Tibial nerve (tissue), 4 donors: ENCODE measurements at regions not wholly inside any gene's neighbourhood (a gene's known extent, or its start where the extent isn't known, plus 50 kb on each side); places are given as distances from the start of the nearest gene placed in this dataset.

Experiments used
- EP300 ChIP-seq, 2 donors: sonication (generic); formaldehyde crosslinking; IDR thresholded peaks; one replicate each; pipeline ENCODE4 v1.6.1; 2017; ENCODE audit warnings: antibody characterized with exemption in 2 of 2, mild to moderate bottlenecking in 1 of 2
- POLR2A ChIP-seq, 2 donors: fragments of 450-650 bp; IDR thresholded peaks; one replicate each; pipeline ENCODE4 v1.6.1; 2017; ENCODE audit warnings: antibody characterized with exemption in 2 of 2, mild to moderate bottlenecking in 2 of 2, moderate library complexity in 2 of 2
- TF ChIP-seq, protein P1 (sequence below), 5 experiments: fragments of 200-600 bp in 3 of 5; fragments of 450-650 bp in 2 of 5; sonication (generic) in 3 of 5; IDR thresholded peaks; one replicate each; pipeline ENCODE4 v1.5.1; 2016 to 2019; ENCODE audit warnings: antibody characterized with exemption in 5 of 5, mild to moderate bottlenecking in 3 of 5, moderate library complexity in 2 of 5

DNA sequence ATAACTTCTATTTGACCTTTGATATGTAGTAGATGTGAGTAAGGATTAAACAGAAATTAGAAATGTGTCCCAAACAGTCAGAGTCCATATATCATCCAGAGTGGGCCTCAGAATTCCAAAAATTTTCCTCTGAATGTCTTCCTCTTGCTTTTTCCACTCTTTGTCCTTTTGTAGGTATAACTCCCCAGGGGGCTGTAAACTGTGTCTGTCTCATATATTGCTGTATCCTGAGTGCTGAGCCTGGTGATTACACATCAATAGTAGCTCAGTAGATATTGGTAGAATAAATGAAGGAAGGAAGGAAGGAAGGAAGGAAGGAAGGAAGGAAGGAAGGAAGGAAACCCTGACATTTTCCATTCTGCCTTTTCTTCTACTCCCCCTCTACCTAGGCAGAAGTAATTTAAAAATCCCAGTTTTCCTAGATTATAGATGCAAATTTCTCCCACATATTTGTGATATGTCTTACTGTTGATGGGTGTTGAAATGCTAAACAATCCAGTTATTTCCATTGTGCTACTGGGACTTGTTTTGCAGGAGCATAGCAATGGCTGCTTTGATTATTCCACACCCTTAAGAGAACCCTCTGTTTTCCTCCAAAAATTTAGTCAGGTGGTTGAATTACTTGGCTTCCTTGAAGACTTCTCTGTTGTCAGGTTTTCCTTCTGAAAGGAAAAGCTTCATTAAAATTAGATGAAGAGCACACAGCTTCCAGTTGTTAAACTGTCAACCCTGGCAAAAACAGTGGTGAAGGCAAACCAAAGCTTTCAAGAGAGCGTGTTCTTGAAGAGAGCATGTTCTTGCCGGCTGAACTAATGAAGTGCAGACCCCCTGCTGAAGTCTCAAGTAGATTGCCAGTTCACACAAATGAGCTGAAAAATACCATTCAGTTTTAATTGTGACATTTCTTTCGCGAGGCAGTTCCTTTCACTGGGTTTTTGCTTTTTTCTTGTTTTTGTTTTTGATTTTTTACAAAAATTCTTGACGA lies 147.8 kb downstream of the KCNE4 start:
- TF ChIP-seq, protein P1, sequence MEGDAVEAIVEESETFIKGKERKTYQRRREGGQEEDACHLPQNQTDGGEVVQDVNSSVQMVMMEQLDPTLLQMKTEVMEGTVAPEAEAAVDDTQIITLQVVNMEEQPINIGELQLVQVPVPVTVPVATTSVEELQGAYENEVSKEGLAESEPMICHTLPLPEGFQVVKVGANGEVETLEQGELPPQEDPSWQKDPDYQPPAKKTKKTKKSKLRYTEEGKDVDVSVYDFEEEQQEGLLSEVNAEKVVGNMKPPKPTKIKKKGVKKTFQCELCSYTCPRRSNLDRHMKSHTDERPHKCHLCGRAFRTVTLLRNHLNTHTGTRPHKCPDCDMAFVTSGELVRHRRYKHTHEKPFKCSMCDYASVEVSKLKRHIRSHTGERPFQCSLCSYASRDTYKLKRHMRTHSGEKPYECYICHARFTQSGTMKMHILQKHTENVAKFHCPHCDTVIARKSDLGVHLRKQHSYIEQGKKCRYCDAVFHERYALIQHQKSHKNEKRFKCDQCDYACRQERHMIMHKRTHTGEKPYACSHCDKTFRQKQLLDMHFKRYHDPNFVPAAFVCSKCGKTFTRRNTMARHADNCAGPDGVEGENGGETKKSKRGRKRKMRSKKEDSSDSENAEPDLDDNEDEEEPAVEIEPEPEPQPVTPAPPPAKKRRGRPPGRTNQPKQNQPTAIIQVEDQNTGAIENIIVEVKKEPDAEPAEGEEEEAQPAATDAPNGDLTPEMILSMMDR (IDR thresholded peaks at IDR 0.05) = no peak
- TF ChIP-seq POLR2A (IDR thresholded peaks at IDR 0.05) (no peak), EP300 (IDR thresholded peaks at IDR 0.05) (no peak)
